HCT116 (cell line): ENCODE measurements at regions not wholly inside any gene's neighbourhood (a gene's known extent, or its start where the extent isn't known, plus 50 kb on each side); places are given as distances from the start of the nearest gene placed in this dataset.

Experiments
- ATF3 ChIP-seq: IDR thresholded peaks from 2 replicates; pipeline ENCODE4 v1.6.1; 2012
- CBX3 ChIP-seq: IDR thresholded peaks from 2 replicates; pipeline ENCODE4 v1.6.1; 2012; ENCODE audit warnings: low read depth
- CEBPB ChIP-seq: IDR thresholded peaks from 2 replicates; pipeline ENCODE4 v1.6.1; 2012; ENCODE audit warnings: low read depth
- CTCF ChIP-seq, 3 experiments: fragments of 200-600 bp in 1 of 3; sonication (generic) in 1 of 3; IDR thresholded peaks in 2 of 3; conservative IDR thresholded peaks in 1 of 3; 2 replicates each; pipeline ENCODE4 v1.5.1; 2012 to 2017; ENCODE audit warnings: low read depth in 2 of 3, low read length in 2 of 3, antibody characterized with exemption in 1 of 3, borderline replicate concordance in 1 of 3, control low read depth in 1 of 3, mild to moderate bottlenecking in 1 of 3, mixed read lengths in 1 of 3, mixed run types in 1 of 3, moderate library complexity in 1 of 3; ENCODE audit not compliant: insufficient read depth in 1 of 3
- EZH2 ChIP-seq: fragments of 200-600 bp; sonication (generic); IDR thresholded peaks from 2 replicates; pipeline ENCODE4 v1.6.1; 2017; ENCODE audit warnings: antibody characterized with exemption, mixed run types
- EZH2phosphoT487 ChIP-seq: fragments of 200-600 bp; IDR thresholded peaks from 2 replicates; pipeline ENCODE4 v1.6.1; 2018; ENCODE audit warnings: antibody characterized with exemption, borderline replicate concordance
- MAX ChIP-seq: IDR thresholded peaks from 2 replicates; pipeline ENCODE4 v1.6.1; 2012
- POLR2A ChIP-seq: IDR thresholded peaks from 2 replicates; pipeline ENCODE4 v1.7.0; 2011; ENCODE audit warnings: borderline replicate concordance; ENCODE audit not compliant: insufficient read depth, insufficient read length; ENCODE audit errors: extremely low read depth
- POLR2AphosphoS5 ChIP-seq: IDR thresholded peaks from 2 replicates; pipeline ENCODE4 v1.6.1; 2011; ENCODE audit warnings: mild to moderate bottlenecking, low read depth, low read length, moderate library complexity
- RAD21 ChIP-seq: IDR thresholded peaks from 2 replicates; pipeline ENCODE4 v1.6.1; 2012; ENCODE audit warnings: low read depth, mild to moderate bottlenecking
- SP1 ChIP-seq: IDR thresholded peaks from 2 replicates; pipeline ENCODE4 v1.6.1; 2012; ENCODE audit warnings: low read depth
- SRF ChIP-seq: IDR thresholded peaks from 2 replicates; pipeline ENCODE4 v1.6.1; 2012; ENCODE audit warnings: low read depth
- ZFX ChIP-seq: fragments of 450-650 bp; IDR thresholded peaks from 2 replicates; pipeline ENCODE4 v1.6.1; 2017
- TF ChIP-seq, protein P1 (sequence below): IDR thresholded peaks from 2 replicates; pipeline ENCODE4 v1.6.1; 2012; ENCODE audit warnings: low read depth

- TF ChIP-seq CEBPB (no peak), CTCF (IDR thresholded peaks at IDR 0.05 in 2 of 3, conservative IDR thresholded peaks at IDR 0.05 in 1 of 3; ENCODE audit: borderline replicate concordance in 1 of 3, insufficient read depth in 1 of 3, low read depth in 2 of 3, low read length in 2 of 3) (no peak), EZH2phosphoT487 (no peak), ZFX (no peak), POLR2AphosphoS5 (no peak), SRF (no peak), EZH2 (no peak), POLR2A (no peak), MAX (no peak), ATF3 (no peak), RAD21 (no peak), SP1 (no peak), CBX3 (no peak)
- TF ChIP-seq, protein P1, sequence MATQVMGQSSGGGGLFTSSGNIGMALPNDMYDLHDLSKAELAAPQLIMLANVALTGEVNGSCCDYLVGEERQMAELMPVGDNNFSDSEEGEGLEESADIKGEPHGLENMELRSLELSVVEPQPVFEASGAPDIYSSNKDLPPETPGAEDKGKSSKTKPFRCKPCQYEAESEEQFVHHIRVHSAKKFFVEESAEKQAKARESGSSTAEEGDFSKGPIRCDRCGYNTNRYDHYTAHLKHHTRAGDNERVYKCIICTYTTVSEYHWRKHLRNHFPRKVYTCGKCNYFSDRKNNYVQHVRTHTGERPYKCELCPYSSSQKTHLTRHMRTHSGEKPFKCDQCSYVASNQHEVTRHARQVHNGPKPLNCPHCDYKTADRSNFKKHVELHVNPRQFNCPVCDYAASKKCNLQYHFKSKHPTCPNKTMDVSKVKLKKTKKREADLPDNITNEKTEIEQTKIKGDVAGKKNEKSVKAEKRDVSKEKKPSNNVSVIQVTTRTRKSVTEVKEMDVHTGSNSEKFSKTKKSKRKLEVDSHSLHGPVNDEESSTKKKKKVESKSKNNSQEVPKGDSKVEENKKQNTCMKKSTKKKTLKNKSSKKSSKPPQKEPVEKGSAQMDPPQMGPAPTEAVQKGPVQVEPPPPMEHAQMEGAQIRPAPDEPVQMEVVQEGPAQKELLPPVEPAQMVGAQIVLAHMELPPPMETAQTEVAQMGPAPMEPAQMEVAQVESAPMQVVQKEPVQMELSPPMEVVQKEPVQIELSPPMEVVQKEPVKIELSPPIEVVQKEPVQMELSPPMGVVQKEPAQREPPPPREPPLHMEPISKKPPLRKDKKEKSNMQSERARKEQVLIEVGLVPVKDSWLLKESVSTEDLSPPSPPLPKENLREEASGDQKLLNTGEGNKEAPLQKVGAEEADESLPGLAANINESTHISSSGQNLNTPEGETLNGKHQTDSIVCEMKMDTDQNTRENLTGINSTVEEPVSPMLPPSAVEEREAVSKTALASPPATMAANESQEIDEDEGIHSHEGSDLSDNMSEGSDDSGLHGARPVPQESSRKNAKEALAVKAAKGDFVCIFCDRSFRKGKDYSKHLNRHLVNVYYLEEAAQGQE: no peak
Measured at GRCh38 chr1:10898921-10899320, 102.5 kb upstream of the CASZ1 start.
